ENCODE measurements at regions not wholly inside any gene's neighbourhood (a gene's known extent, or its start where the extent isn't known, plus 50 kb on each side); places are given as distances from the start of the nearest gene placed in this dataset.

- no peak for DNase-seq (ENCODE audit: low spot score)
These were observed 144.3 kb downstream of the MIS18A start for GRCh38 chr21:32134441-32135130.

- DNase-seq (ENCODE audit: low spot score), result no peak
These were observed 146.0 kb downstream of the MIS18A start for GRCh38 chr21:32132881-32133280.

DNA sequence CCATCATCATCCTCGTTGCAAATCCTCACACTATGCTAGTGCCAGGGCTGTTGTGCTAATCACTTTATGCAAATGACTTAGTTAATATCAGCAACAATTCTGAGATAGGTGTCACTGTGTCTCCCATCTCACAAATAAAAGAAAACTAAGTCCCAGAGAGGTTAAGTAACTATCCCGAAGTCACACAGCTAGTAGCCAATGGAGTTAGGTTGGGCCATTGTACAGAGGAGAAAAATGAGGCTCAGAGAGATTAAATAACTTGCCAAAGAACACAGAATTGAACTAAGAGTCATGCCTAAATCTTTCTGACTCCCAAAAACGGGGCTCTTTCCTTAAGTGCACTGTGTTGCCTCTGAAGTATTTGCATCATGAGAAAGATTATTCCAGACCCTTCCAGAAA, 146.4 kb downstream of the MIS18A start:
- no peak for DNase-seq (ENCODE audit: low spot score)

DNA sequence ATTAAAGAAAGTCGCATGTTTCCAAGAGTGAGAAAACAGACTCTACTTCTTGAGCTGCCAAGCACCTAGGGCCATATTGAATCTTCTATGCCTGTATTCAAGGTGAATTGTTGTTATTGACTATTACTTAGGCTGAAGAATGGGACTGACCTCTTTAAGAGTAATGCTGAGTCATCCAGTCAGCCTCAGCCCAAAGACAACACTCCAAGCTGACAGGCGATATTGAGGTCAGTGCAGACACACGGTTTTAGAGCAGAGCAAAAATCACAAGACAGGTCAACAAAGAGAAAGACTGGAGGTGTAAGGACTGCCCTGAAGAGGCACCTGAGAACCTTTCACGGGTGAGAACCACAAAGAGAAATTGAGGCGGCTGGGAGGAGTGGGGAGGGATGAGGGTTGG, 146.9 kb downstream of the MIS18A start:
- DNase-seq (ENCODE audit: low spot score), result peak; percentile 25

DNA sequence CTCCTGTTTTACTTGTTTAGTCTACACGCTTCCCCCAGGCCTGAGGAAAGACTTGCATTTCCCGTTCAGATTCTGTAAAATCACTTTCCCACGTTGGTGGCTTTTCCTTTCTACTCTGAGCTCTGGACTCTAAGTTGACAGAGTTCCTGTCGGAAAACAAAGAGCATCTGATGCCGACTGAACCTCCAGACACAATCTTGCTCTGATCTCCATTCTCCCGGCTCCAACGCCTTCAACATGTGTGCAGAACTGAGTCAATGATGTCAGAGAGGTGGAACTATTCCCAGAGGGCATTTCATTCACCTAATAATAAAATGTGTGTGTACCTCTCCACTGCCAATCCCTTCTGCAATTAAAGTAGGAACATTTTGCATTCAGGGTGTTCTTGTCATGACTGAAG, 147.7 kb downstream of the MIS18A start:
- no peak for DNase-seq (ENCODE audit: low spot score)

DNA sequence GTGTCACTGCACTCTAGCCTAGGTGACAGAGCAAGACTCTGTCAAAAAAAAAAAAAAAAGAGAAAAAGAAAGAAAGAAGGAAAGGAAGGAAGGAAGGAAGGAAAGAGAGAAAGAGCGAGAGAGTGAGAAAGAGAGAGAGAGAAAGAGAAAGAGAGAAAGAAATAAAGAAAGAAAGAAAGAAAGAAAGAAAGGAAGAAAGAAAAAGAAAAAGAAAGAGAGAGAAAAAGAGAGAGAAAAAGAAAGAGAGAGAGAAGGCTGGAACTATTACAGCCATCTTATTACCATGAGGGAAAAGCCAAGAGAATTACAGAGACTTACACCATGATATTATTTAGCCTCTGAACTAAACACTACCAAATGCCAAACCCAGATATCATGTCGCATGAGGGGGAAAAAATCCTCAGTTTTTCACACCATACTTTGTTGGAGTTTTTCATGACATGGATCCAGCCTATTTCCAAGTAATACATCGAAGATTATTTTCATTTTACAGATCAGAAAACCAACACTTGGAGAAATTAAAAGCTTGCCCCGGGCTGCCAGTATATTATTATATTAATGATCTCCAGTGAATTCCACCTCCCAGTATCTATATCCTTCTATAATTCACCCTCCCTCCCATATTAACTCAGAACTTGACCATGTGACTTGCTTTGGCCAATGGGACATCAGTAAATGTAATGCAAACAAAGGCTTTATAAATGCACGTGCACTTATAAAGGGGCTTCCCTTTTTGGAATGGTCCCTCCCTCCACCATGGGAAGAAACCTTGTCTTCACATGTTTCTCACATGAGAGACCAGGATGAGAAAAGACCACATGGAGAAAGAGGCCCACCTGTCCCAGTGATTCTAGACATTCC, 148.6 kb downstream of the MIS18A start:
- no peak for DNase-seq (ENCODE audit: low spot score)

- no peak for DNase-seq (ENCODE audit: low spot score)
These were observed 151.8 kb downstream of the MIS18A start for GRCh38 chr21:32127081-32127480.

GRCh38 chr21:32122082-32122481, 156.8 kb downstream of the MIS18A start:
- DNase-seq (ENCODE audit: low spot score), result no peak

DNA sequence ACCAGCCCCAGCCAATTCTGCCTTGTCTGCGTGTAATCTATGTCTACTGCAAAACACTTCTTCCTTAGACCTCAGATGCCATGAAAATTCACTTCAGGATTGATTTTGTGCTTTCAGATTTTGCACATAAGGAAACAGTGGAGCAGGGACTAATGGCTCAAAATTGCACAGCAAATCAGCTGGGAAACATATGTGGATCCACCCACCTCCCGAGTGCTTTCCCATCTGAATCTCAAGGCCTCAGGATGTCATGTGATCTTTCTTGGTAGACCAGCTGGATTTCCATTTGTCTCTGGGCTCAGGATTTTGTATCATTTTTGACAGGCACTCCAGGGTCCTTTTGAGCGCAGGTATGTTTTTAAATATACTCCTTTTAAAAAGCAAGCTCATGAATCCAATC, 158.6 kb downstream of the MIS18A start:
- DNase-seq (ENCODE audit: low spot score), result no peak

DNA sequence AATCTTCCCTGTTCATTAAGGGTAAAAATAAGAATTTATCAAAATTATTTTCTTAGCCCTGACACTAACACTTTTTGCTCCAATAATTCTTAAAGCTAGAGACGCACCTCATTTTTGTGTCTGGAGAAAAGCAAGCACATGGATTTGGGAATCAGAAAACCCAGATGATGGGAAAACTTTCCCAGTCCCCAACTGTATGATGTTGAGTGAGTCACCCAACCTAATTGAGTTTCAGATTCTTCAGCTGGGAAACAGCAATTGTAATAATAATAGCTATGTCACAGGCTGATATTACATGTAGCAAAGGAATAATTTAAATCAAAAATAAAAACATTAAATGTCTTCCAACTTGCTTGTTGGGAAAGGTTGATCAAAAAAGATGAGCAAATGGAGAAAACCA, 159.0 kb downstream of the MIS18A start:
- DNase-seq (ENCODE audit: low spot score), result no peak

DNA sequence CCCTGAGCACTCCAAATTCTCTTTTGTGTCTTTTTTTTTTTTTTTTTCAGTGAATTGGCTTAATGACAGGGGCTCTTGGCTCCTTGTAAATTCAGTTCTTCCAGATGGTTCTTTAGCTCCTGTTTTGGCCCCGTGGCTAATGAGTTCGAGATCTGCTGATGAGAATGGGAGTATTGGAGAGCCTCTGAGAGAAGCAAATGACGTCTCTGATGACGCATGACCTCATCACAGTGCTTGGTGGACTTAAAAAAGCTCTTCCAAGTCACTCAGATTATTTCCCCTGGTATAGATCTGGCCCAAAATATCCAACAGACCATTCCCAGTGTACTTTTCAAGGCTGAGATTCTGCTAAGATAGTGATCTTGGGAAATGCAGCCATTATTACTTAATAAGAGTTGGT, 159.5 kb downstream of the MIS18A start:
- no peak for DNase-seq (ENCODE audit: low spot score)

GRCh38 chr21:32114419-32115035, 164.3 kb downstream of the MIS18A start:
- no peak for DNase-seq (ENCODE audit: low spot score)

- no peak for DNase-seq (ENCODE audit: low spot score)
These were observed 165.4 kb downstream of the MIS18A start for GRCh38 chr21:32113486-32113885.

GRCh38 chr21:32112195-32112594, 166.7 kb downstream of the MIS18A start:
- DNase-seq (ENCODE audit: low spot score), result peak; percentile 31

DNA sequence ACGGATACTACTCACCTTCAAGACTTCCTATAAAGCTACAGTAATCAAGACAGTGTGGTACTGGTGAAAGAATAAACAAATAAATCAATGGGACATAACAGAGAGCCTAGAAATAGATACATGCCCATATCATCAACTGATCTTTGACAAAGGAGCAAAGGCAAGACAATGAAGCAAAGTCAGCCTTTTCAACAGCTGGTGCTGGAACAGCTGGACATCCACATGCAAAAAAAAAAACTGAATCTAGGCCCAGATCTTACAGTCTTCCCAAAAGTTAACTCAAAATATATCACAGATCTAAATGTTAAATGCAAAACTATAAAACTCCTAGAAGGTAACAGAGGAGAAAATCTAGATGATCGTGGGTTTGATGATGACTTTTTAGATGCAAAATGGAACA, 170.3 kb downstream of the MIS18A start:
- no peak for DNase-seq (ENCODE audit: low spot score)

DNA sequence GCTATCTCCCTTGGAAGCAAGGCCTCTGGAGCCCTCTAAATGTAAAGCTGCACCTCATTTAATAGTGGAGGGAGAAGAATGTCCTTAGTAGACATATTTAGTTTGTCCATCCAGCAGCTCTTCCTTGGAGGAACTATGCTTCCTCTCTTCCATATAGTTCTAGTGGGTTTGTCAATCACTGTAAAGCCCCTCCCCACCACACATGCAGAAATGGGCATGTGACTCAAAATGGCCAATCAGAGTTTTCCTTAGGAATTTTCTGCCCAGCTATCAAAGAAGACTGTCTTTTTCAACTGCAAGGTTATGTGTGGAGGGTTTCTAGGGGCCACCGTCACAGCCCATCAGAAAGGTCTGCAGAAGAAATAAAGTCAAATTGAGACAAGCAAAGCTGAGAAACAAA, 175.5 kb downstream of the MIS18A start:
- DNase-seq (ENCODE audit: low spot score), result no peak

- no peak for DNase-seq (ENCODE audit: low spot score)
These were observed 176.4 kb downstream of the MIS18A start for GRCh38 chr21:32102426-32102825.

DNA sequence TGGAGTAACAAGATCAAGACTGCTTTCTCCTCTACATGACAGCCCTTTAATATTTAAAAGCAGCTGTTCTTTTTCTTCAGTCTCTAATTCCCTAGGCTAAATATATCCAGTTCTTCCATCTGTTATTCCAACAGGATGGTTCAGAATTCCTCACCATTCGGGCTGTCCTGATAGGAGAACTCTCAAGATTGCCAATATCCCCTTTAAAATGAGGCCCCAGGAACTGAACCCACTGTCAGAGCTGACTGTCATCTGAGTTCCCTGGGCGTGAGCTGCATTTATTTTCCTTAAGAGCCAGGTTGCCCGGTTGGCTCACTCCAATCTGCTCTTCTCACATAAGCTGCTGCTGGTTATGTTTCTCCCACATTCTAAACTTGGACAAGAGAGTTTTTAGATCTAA, 177.6 kb downstream of the MIS18A start:
- DNase-seq (ENCODE audit: low spot score), result no peak

DNA sequence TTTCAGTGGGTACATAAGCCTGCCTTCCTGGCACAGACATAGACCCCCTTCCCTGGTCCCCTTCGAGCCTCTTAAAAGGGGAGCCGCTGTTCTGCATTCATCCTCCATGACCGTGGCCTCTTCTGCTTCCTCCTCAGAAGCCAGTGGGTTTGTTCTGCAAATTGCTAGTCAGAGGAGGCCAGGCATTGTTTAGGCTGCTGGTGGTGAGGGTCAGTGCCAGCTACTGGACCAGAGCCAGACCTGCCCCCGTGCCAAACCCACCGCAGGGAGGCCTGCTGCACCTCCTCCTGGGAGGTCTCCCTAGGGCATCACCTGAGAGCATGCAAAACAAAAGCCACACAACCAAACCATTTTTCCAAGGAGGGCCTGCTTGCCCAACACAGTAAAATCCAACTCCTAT, 178.4 kb downstream of the MIS18A start:
- DNase-seq (ENCODE audit: low spot score), result no peak

DNA sequence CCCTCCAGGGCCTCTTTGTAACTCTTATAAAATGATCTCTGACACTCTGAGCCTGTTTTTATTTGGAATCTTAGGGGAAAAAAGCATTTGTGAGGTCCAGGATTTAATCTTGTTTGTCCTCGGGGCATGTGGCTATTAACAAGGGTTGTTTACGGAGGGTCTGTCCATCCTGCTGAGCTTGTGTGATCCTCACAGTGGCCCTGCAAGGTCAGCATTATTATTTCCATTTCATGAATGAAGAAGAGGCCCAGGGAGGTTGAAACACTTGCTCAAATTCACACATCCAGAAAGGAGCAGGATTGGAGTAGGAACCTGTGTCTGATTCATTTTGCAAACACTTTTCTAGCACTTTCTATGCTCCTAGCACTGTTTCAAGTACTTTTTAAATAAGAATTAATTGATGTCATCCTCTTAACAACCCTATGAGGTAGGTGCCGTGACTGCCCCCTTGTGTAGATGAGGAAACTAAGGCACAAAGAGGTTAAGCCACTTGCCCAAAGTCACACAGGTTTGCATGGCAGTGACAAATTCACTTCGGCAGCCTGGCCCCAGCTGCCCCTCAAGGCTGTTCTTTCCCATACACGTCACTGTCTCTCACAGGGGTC, 178.9 kb downstream of the MIS18A start:
- no peak for DNase-seq (ENCODE audit: low spot score)

DNA sequence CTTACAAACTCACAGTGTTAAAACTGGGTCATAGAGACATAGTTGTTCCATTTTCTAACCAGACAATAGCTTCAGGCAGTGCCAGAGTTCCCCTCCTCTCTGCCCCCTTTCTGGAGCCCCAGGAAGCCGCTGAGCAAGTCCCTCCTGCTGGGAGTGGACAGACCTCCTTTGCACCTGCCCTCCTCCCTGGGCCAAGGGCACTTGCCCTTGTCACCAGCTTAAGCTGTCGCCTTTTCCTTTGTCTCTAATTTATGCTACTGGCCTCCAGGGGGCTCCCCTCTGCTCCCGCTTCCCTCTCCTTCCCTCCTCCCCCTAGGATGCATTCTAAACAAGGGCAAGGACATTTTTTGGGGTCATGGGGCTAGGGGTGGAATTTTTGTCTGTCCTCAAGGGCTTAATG, 182.4 kb downstream of the MIS18A start:
- DNase-seq (ENCODE audit: low spot score), result peak; percentile 17

DNA sequence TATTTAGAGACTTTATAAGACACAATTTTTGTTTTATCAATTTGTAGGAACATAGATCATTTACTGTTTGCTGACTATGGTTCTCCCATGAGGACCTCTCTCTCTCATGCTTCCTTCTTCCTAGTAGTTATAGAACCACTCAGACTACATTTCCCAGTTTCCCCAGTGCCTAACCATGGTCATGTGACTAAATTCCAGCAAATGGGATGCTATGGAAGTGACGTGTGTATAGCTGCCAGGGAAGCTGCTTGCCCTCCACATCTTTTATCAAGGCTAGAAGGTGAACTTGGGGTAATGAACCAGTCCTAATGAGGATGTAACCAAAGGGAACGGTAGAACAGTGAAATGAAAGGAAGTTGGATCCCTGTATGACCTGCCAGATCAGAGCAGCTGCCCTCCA, 184.0 kb downstream of the MIS18A start:
- DNase-seq (ENCODE audit: low spot score), result no peak
